HG03175 (cell line): ENCODE measurements at regions not wholly inside any gene's neighbourhood (a gene's known extent, or its start where the extent isn't known, plus 50 kb on each side); places are given as distances from the start of the nearest gene placed in this dataset.
"Not testable (repeated sequence)": the region's sequence is repeated elsewhere in the genome, so short reads cannot be mapped to it uniquely, and the experiment has no call there.

ENCODE experiments used
- ATAC-seq: cut with Tn5 transposase; IDR thresholded peaks from one replicate; pipeline ENCODE4 v1.9.1; 2021; ENCODE audit warnings: mild to moderate bottlenecking, moderate library complexity; ENCODE audit not compliant: unreplicated experiment

DNA sequence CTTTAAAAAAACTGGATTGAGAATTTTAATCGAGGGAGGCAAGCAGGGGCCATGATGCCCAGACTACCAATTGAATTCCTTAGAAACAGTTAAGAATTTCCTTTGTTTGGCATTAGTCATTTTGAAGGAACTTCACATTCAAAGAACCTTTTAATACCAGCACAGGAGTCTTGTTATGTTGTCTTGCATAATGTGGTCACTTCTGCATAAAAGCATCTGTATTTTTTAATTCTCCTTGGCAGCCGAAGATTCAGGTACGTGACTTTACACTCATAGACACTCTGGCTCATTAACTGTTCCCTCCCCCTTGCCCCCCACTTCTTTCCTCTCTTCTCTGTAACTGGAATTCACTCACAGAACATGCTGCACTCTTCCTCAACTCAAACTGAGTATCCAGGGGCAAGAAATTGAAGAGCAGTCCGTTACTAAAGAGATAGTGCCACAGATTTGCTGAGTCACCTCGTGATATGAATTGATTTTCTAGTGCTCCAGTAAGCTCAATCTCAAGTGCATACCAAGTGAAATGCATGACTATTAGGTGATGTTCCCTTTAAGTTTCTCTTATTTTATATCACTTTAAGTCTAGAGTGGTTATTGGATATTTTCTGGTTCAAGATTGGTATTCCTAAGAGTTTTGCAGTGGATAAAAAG, 572.2 kb upstream of the SOX9 start:
- no peak for ATAC-seq

DNA sequence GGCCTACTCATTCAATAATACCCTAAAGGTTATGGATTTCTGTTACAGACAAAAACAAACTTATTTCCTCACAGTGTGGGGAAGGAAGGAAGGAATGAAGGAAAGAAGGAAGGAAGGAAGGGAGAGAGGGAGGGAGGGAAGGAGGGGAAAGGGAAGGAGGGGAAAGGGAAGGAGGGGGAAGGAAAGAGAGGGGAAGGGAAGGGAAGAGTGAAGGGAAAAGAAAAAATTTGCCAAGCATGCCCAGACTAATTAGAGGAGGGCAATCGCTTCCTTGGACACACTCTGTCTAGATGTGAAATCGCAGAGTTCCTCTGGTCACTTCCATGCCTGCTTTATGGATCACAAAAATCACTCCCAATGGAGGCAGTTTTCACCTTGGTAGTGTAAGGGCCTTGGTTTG, 570.1 kb upstream of the SOX9 start:
- ATAC-seq = no peak

DNA sequence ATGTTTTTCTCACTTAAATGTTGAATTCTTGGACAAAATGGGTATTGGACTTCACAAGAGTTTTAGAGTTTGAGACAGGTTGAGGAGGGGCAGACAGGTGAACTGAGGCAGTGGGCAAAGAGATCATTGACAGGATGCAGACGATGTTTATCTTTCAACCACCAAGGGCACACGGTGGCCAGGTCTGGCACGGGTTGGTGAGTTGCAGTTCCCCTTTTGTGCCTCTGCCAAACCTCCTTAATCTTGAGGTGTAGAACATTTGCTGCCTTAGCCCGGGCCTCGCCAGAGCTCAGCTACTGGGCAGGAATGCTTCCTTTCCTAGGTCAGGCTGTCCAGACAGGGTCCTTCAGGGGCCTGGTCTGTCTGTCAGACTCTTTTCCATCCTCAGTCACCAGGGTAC, 567.4 kb upstream of the SOX9 start:
- no peak for ATAC-seq

DNA sequence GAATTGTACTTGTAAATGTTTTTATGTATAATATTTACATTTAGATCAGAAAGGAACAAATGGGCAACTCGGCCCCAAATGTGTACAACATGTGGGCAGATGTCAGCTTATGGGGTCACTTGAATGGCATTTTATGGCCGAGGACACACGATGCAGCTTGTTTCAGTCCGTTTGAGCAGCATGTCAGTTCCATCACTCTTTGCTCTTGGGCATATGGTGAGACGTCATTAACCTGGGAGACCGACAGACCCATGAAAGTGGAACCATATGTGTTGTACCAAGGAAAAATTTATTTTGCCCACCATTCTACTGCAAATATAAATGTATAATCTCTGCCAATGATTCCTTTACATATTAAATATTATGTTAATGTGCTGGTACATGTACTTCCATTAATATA, 561.9 kb upstream of the SOX9 start:
- no peak for ATAC-seq

DNA sequence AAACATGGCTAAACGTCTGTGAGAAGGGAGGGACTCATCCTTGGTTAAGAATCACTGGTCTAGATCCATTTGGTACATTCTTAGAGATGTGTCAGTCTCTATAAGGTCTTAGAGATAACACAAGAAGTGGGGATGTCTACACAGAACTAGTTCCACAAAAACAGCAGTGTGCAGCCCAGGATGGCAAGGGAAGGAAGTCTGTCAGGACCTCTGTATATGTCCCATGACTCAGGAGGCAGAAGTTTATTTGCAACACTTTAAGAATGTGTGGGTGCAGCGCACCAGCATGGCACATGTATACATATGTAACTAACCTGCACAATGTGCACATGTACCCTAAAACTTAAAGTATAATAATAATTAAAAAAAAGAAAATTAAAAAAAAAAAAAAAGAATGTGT, 548.5 kb upstream of the SOX9 start:
- ATAC-seq = no peak

DNA sequence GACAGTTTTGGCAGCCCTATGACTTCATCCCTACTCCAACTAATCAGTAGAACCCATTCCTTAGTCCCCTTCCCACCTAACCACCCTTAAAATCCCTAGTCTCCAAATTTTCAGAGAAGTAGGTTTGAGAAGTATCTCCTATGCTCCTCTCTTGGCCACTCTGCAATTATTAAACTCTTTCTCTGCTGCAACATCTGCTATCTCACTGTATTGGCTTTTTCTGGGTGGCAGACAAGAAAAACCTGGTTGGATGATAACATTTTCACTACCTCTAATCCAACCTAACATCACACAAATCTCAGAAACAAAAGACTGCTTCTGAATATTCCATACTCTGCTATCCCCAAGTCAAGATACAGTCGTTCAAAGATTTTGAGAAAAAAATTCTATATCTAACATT, 542.4 kb upstream of the SOX9 start:
- ATAC-seq = no peak

DNA sequence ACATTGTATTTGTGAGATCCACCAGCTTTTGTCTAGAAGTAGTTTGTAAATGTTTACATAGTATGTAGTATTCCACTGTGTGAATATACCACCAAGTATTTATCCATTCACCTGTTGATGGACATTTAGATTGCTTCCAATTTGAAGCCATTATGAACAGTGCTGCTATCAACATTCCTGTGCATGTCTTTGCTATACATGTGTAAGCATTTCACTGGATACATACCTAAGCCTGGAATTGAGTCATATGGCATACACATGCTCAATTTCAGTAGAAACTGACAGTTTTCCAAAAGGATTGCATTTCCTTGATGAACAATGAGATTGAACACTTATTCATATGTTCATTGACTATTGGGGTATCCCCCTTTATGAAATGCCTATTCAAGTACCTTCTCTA, 540.6 kb upstream of the SOX9 start:
- ATAC-seq = no peak

DNA sequence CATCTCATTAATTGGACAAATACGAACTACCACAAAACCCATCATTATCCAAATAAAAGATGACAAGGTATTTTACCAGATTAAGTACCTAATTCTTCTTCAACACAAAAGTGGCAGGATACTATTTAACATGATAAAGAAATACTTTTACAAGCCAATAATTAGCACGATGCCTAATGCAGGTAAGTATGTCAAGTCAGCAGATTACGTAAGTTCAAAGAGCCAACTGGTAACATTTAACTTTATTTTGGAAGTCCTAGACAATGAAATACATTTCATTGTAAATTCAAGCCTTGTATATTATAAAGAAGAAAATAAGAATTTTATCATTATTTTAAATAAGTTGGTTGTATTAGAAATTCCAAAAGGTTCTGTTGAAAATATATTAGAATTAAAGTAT, 535.3 kb upstream of the SOX9 start:
- no peak for ATAC-seq

DNA sequence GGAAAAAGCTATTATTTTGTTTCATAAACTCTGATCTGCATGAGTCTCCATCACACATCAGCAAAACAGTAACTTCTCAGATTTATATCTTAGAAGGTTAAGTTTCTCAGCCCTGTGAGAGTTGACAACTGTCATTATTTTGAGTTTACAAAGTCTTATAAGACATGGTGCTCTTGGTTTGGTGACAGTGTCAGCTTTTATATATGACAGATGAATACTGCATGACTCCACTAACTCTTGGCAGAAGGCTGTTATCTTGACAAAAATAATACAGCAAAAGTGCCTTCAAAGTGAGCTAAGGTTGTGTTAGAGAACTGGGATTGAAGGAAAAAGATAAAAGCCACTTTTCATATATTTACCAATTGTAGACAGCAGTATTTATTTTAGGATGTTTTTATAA, 528.4 kb upstream of the SOX9 start:
- ATAC-seq = no peak

DNA sequence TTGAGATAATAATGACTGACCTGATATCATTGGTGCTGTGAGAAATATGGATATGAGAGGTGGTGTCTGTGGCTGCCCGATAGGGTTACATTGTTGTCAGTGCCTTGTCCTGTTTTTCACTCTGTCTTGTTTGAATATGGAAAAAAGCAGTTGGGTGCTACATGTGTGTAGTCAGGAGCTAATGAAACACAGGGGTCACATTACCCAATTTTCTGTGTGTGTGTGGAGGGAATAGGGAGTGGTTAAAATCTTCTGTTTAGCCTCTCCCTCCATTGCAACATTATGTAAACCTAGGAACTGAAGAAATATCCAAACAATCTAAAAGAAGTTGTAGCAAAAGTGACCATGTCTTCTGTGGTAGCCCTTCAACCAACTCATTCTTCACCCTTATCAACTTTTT, 527.7 kb upstream of the SOX9 start:
- ATAC-seq = no peak

DNA sequence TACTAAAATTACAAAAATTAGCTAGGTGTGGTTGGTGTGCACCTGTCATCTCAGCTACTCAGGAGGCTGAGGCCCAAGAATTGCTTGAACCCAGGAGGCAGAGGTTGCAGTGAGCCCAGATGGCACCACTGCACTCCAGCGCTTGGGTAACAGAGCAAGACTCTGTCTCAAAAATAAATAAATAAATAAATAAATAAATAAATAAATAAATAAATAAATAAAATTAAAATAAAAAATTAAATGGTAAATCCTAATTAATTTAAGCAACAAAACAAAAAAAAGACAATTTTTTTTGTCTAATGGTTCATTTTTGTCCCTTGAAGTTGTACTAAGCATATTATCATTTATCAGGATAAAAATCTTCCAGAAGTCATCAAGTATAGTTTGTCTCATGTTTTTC, 521.2 kb upstream of the SOX9 start:
- not testable (repeated sequence) for ATAC-seq

DNA sequence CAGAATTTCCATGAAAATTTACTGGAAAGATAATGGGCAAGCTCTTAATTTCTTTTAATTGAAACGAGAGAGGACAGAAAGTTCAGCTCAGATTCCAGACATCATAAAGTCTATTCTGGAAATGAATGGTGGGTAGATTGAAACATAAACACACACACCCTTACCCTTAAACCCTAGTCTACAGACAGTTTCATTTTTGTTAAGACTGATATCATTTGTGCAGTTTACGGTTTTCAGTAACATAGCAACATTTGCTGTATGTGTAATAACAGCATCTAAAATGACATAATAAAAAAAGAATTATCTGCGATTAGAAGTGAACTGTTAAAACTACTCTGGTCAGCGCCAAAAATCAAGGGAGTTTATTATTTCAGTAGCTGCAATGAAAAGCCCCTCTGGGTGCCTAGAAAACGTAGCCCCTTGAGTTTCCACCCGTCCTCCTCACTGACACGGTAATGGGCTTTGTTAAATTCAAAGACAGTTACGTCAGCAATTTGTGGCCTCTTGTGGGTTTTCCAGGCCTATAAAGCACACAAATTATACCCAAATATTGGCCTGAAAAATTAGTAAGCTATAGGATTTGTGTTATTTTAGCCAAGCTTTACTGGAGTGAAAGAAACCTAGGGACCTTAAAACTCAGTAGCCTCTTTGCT, 520.6 kb upstream of the SOX9 start:
- no peak for ATAC-seq

DNA sequence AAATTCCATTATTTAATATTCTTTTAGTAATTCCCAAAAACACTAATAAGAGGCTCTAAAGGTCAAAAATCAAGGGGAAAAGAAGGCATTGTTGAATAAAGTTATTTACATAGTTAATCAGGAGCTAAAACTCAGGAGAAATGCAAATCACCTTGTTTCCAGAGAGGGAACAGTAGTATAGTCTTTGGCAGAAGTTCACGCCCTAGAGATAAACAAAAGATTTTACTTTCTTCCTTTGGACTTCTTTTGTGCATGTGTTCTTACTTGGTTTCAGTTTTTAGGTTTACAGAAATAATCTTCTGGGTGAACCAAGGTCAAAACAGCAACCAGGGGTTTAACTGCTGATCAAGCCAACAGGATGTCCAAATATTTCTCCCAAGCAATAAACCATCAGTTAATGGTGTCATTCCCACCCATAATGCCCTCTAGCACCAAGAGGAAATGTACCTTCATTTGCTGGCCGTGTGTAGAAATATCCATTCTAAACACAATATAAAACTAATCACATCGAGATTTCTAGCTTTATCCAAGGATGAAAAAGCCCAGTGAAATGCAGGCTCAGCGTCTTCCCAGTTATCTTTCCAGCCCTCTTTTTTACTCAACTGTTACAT, 518.8 kb upstream of the SOX9 start:
- no peak for ATAC-seq

DNA sequence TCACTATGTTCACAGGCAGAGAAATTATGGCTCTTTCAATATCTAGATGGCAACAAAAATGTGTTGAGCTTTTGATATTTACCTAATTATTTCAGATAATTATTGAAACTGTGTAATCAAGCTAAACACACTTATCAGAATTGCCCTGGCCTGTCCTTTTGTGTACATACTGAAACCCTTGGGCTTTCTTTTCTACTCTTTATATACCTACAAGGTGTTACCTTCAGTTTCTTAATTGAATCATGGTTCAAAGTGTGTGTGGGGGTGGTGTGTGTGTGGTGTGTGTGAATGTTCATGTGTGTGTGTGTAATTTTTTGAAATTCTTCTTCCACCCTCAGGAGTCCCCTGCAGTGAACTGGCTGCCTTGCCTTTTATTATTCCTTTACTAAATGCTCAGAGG, 506.8 kb upstream of the SOX9 start:
- no peak for ATAC-seq

DNA sequence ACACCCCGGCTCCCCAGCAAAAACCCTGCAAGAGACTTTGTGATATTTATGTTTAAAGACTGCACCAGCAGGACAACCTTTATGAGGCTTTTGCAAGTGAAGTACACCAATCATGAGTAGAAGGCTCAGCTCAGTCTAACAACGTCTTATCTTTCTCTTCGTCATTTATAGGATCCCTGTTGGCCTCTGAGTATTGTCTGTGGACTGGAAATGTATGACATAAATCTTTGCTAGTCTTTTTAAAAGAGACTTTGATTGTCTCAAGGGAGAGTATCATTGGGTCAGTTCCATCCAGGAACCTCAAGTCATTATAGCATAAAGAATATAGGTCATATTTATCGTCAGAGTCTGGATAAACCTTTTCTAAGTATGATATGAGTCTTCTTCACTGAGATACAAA, 505.0 kb upstream of the SOX9 start:
- ATAC-seq = no peak

DNA sequence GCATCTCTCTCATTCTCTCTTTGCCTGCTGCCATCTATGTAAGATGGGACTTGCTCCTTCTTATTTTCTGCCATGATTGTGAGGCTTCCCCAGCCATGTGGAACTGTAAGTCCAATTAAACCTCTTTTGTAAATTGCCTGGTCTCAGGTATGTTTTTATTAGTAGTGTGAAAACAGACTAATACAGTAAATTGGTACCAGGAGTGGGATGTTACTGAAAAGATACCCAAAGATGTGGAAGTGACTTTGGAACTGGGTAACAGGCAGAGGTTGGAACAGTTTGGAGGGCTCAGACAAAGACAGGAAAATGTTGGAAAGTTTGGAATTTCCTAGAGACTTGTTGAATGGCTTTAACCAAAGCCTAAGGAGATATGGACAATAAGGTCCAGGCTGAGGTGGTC, 503.1 kb upstream of the SOX9 start:
- not testable (repeated sequence) for ATAC-seq

DNA sequence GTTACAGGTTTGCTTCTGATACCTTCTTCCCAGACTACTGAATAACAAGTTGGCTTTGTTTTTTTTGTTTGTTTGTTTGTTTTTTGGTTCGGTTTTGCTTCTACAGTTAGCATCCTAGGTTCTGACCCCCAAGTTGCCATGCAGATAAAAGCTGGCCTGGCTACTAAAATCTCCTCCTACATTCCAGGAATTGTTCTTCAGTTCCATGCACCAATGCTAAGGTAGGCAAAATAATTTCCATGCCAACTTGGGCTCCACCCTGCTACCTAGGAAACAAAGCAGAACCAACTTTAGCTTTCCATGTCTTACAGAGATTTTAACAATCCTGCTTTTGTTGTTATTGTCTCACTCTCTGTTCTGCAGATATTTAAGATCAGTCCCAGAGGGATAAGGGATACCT, 495.5 kb upstream of the SOX9 start:
- ATAC-seq = no peak

DNA sequence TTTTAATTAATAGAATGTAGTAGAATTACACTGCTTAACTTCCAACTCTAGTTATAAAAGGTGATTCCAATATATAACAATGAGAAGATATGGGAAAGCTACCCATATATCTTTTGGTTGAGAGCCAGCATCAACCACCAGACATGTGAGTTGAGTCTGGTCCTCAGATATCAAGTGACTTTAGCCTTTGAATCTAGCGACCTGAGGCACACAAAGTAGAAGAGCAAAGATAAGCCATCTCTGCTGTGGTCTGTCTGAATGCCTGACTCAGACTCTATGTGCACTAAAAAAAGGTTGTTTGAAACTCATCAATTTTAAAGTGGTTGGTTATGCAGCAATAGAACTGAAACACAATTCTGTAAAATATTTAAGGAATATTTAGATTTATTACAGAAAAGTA, 492.5 kb upstream of the SOX9 start:
- ATAC-seq = no peak

DNA sequence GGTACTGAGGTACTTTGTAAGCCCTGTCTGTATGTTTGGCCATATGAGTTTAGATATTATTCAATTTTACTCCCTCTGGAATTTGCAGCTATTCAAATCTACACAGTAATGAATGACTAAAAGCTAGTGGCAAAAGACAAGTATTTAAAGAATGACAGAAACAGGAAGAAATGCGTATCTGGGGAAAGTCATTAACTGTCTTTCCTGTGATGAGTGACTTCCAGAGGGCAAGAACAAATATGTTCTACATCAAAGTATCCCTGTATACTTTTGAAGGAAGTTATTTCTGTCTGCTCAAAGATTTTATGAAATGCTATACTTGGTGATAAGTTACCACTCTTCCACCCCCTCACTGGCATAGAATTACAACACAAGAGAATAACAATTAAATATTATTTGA, 489.3 kb upstream of the SOX9 start:
- ATAC-seq = no peak

DNA sequence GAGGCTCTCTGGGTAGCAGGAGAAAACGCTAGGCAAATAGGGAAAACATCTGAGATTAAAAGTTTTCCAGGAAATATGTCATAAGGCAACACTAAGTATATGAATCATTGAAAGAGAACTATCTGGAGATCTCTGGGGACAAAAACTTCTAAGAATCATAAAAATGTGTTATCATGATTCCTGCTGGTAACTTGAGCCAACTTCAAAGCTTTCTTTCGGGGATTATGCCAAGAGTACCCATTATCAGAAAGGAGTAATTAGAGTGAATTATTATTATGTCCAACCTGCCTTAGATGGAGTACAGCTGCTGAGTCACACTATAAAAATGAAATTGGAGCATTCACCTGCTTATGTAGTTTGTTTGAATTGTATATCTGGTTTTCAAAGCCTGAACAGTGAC, 488.5 kb upstream of the SOX9 start:
- no peak for ATAC-seq

DNA sequence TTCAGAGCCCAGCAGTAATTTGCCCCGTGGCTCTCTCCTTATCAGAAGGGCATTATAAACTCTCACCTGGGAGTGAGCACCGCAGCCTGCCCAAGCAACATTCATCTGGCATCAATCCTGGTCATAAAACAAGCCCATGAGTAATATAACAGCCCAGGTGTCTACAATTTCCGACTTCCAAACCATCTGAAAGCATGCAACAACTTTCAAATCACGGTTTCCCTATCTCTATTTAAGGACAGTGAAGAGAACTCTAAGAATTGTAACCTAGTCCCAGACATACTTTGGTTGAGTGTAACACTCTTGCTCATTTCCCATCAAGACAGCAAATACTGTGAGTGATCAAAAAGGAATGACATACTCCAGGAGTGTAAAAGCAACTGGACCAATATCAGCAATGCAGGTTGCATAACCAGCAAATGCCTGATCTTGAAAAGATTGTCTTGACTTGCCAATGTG, 487.4 kb upstream of the SOX9 start:
- no peak for ATAC-seq

DNA sequence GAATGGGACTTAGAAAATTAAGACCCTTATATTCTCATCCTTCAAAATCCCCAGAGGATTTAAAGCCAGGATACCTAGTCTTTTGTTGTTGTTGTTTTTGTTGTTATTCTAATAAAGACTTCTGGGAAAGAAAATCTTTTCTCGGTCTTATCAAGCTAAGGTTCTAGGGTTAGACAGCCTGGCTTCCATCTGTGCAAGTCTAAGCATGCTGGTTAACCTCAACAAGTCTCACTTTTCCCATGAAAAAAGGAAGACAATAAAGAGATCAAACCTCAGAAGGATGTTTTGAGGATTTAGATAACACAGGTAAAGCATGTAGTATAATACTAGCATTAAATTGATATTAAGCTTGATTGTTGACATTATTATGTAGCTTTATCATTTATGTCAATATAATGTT, 486.4 kb upstream of the SOX9 start:
- no peak for ATAC-seq

DNA sequence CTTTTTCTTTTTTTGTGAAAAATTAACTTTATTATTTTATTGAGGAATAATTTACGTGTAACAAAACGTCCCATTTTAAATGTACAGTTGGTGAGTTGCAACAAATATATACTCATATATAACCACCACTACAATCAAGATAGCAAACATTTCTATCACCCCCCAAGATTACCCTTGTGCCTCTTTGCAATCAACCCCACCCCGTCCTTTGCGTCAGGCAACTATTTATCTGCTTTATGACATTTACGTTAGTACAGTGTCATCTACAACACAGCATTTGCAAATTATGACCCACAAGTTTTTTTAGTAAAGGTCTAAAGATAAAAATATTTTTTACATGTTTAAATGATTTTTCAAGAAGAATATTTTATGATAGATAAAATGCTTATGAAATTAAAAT, 485.6 kb upstream of the SOX9 start:
- ATAC-seq = no peak
